ENCODE measurements at regions not wholly inside any gene's neighbourhood (a gene's known extent, or its start where the extent isn't known, plus 50 kb on each side); places are given as distances from the start of the nearest gene placed in this dataset.

- Mint-ChIP-seq H3K27me3 (ENCODE audit: low read depth) (no peaks in the 10 kb centered on the region), H3K9me3 (no peaks in the 10 kb centered on the region), H3K4me3 (no peak overlapping the region), H3K36me3 (ENCODE audit: insufficient read depth in 1 of 3, low read depth in 3 of 3) (no peaks in the 10 kb centered on the region; a peak in 2 of 7 replicates), H3K27ac (no peak overlapping the region), H3K4me1 (peaks cover 4 to 10% of the 10 kb centered on the region in 2 experiments; a peak in 2 of 4 replicates)
- no peak overlapping the region for H2BK15ac ChIP-seq (ENCODE audit: low read depth, low read length)
- H2BK12ac ChIP-seq (ENCODE audit: insufficient read length, low read depth, low read length), result no peak overlapping the region
- H4K5ac ChIP-seq (ENCODE audit: insufficient read length, low read depth, low read length), result no peak overlapping the region
- no peak overlapping the region for H3K56ac ChIP-seq (ENCODE audit: insufficient read length, low read depth, low read length)
- peak overlapping the region; percentile 16 for H3K18ac ChIP-seq (ENCODE audit: insufficient read length, low read depth, low read length)
- H3K79me2 ChIP-seq (ENCODE audit: insufficient read depth, low read length), result no peaks in the 10 kb centered on the region
- no peak overlapping the region for H3K14ac ChIP-seq (ENCODE audit: insufficient read depth, low read length)
- H3K9ac ChIP-seq (ENCODE audit: extremely low read depth, insufficient read length, low read length), result no peak overlapping the region
- no peak overlapping the region for H4K91ac ChIP-seq (ENCODE audit: insufficient read length, low read depth, low read length)
- no peaks in the 10 kb centered on the region for H3K79me1 ChIP-seq (ENCODE audit: insufficient read depth, low read depth, low read length, poor library complexity, severe bottlenecking)
- no peaks in the 10 kb centered on the region for H3K9me3 ChIP-seq (ENCODE audit: control insufficient read depth, low read depth, low read length)
- no peaks in the 10 kb centered on the region for H4K20me1 ChIP-seq (ENCODE audit: control insufficient read depth, insufficient read depth, insufficient read length)
- no CpG with 5 or more reads among the region's 4 CpGs for WGBS (ENCODE audit: extremely low coverage, insufficient read length, low lambda C conversion rate)
- H3K4me2 ChIP-seq (ENCODE audit: insufficient read depth, insufficient read length, low read length), result no peak overlapping the region
- H2BK5ac ChIP-seq (ENCODE audit: insufficient read length, low read length), result no peak overlapping the region
- no peak overlapping the region for H3K27ac ChIP-seq (ENCODE audit: insufficient read length, low read depth, low read length)
- no peak overlapping the region for H3K4ac ChIP-seq (ENCODE audit: low read depth, low read length)
- no peak for TF ChIP-seq CTCF (conservative IDR thresholded peaks at IDR 0.05)
- H4K8ac ChIP-seq (replicated peaks; ENCODE audit: insufficient read length, low read depth, low read length), result no peak overlapping the region
- no peaks in the 10 kb centered on the region for H3K27me3 ChIP-seq (ENCODE audit: insufficient read depth, low read length)
- H2BK20ac ChIP-seq (ENCODE audit: low read depth, low read length, poor library complexity, severe bottlenecking), result no peak overlapping the region
- no peaks in the 10 kb centered on the region; the same call in 1 of the 2 replicates for H3K4me1 ChIP-seq (ENCODE audit: insufficient read depth, low read length)
- no peak overlapping the region for H2AK5ac ChIP-seq (ENCODE audit: insufficient read length, low read length)
- no peak overlapping the region for H3T11ph ChIP-seq (ENCODE audit: low read length)
- no peaks in the 10 kb centered on the region for H3K23me2 ChIP-seq (ENCODE audit: insufficient read length, low read depth, low read length, poor library complexity, severe bottlenecking)
- no peak overlapping the region for H3K23ac ChIP-seq (ENCODE audit: insufficient read length, low read depth, low read length)
- H2BK120ac ChIP-seq (ENCODE audit: low read depth, low read length, poor library complexity, severe bottlenecking), result no peak overlapping the region
- DNase-seq, result no peak
- no peak overlapping the region for H2AFZ ChIP-seq (ENCODE audit: low read length)
These were observed 162.6 kb downstream of the TSEN15 start for GRCh38 chr1:184214128-184214527.
